ENCODE measurements at regions not wholly inside any gene's neighbourhood (a gene's known extent, or its start where the extent isn't known, plus 50 kb on each side); places are given as distances from the start of the nearest gene placed in this dataset.

DNA sequence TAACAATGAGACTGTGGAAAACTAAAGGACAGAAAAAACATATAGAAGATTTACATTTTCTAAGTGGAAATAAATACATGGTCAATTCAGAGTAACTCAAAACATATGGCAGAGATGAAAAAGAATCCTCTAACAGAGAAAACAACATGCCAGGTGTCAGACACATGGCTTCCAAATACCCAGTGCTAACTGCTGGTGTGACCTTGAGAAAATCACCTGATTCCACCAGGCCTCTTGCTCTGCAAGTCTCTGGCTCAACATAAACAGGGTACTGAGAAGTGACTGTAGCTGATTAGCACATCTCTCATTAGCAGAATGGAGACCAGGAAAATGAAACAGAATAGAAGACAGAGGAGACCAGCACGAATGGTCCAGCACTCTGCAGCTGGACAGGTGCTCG is 210.8 kb downstream of the HNMT start:
- Histone ChIP-seq H3K9me3 (peaks cover 3% of the 10 kb centered on the region; the same call in 1 of the 2 replicates), H3K4me1 (no peaks in the 10 kb centered on the region), H3K27ac (no peak overlapping the region), H3K4me3 (no peak overlapping the region), H3K4me2 (no peak overlapping the region), H3K9ac (no peak overlapping the region), H4K20me1 (no peaks in the 10 kb centered on the region), H3K27me3 (no peaks in the 10 kb centered on the region), H3K36me3 (no peaks in the 10 kb centered on the region)
- TF ChIP-seq Cebpa-rat (IDR thresholded peaks at IDR 0.05) = no peak

DNA sequence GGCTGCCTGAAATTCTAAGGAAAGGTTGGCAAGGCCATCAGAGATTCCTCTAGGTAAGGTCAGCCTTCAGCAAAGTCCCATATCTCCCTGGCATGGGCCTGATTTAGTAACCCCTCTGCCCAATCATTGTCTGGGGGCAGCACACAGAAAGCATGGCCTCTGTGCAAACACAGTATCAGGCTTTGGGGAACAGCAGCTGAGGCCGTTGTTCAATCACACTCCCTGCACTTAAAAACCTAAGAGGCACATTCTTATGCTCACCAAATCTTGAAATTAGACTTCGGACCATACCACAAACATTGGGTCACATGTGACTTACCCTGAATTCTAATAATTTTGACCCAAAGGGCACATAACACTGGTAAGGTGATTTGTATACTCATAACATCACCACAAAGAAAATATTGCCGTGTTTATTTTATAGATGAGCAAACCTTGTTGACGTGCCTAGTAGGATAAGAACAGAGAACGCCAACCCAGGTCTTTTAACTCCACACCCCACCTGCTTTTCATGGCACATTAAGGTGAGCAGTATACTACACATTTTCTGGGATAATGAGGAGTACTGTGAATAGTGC is 212.7 kb downstream of the HNMT start:
- Histone ChIP-seq H3K4me1 (no peaks in the 10 kb centered on the region), H3K9me3 (peaks cover 3% of the 10 kb centered on the region; the same call in 1 of the 2 replicates), H3K4me3 (no peak overlapping the region), H3K27ac (no peak overlapping the region), H4K20me1 (no peaks in the 10 kb centered on the region), H3K36me3 (no peaks in the 10 kb centered on the region), H3K27me3 (no peaks in the 10 kb centered on the region), H3K4me2 (no peak overlapping the region), H3K9ac (no peak overlapping the region)
- TF ChIP-seq Cebpa-rat (IDR thresholded peaks at IDR 0.05) = no peak

DNA sequence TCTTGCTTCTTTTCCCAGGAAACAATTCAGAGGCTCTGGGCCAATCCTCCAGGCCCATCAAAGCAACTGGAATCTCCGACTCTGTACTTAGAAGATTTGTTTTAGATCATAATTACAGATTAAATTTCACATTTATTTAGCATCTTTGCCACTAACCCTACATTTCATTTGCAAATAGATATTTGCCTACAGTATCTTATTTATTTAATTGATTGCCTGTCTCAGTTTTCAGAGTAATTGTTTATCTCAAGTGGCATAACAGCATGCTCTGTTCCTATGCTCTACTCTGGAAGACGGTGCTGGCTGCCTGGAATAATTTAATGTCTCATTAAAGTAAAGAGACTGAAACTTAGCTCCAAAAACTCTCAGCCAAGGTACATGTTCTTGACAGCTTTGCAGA is 213.4 kb downstream of the HNMT start:
- H3K27ac ChIP-seq = no peak overlapping the region
- no peaks in the 10 kb centered on the region for H3K27me3 ChIP-seq
- H4K20me1 ChIP-seq = no peaks in the 10 kb centered on the region
- H3K9me3 ChIP-seq = peaks cover 2% of the 10 kb centered on the region; the same call in 1 of the 2 replicates
- no peak overlapping the region for H3K4me3 ChIP-seq
- H3K4me2 ChIP-seq = no peak overlapping the region
- H3K9ac ChIP-seq = no peak overlapping the region
- no peak for TF ChIP-seq Cebpa-rat (IDR thresholded peaks at IDR 0.05)
- H3K36me3 ChIP-seq = no peaks in the 10 kb centered on the region
- no peaks in the 10 kb centered on the region for H3K4me1 ChIP-seq

DNA sequence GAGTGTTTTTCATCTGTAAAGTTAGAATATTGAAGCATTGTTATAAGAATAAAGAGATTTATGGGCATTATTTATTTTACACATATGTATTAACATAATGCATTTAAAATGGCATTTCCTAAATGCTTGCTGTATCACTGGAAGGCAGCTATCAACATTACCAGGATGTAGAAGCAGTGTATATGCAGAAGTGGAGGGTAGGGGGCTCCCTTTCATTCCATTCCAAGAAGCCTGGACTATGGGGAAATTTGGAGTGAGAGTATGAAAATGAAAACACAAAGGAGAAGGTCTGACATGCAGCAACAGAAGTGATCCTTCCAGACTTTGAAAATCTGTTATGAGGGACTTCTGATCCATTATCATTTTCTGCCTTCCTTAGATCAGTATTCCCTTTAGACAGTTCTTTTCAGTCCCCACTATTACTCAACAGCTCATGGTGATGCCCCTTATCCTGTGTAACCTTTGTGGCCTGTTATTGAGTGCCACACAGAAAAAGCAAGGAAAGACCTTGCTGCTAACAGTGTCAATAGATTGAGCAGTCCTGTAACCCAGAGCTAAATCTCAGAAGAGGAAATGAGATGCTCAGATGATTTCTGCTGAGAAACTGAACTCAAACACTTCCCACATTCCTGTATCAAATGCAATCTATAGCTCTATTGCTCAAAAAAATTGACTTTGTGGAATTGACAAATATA is 216.6 kb downstream of the HNMT start:
- no peaks in the 10 kb centered on the region for H4K20me1 ChIP-seq
- H3K36me3 ChIP-seq = no peaks in the 10 kb centered on the region
- no peaks in the 10 kb centered on the region for H3K9me3 ChIP-seq
- TF ChIP-seq Cebpa-rat (IDR thresholded peaks at IDR 0.05) = no peak
- no peak overlapping the region for H3K9ac ChIP-seq
- no peak overlapping the region for H3K27ac ChIP-seq
- H3K4me3 ChIP-seq = no peak overlapping the region
- H3K4me1 ChIP-seq = no peaks in the 10 kb centered on the region
- no peak overlapping the region for H3K4me2 ChIP-seq
- H3K27me3 ChIP-seq = no peaks in the 10 kb centered on the region

DNA sequence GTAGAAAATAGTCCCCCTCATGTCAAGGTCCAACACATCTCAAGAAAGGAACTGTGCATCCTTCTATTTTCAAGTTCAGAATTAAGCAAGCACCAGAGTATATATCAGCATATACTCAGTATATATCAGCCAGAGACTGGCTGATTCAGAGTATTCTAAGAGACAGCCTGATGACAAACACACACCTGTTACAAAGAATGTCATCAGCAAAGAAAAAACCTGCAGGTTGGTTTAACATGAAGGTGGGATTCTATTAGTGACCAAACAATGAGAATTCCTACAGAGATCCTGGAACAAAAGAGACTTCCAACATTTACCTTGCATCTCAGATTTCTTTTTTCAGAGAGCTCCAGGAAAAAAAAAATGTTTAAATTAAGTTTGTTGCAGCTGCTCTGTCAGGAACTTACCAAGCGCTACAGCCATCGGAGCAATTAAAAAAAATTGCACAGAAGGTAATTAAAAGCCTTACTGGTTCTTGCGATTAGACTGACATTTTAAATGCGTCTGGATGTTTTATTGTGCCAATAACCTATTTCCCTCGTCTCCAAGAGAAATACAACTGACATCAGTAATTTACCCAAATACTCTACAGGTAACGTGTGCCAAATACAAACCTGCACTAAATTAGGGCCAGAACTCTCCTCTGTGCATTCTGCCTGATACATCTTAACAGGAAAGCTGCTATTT is 218.1 kb downstream of the HNMT start:
- no peak for TF ChIP-seq Cebpa-rat (IDR thresholded peaks at IDR 0.05)
- H3K4me2 ChIP-seq = no peak overlapping the region
- H3K4me1 ChIP-seq = no peaks in the 10 kb centered on the region
- no peaks in the 10 kb centered on the region for H3K27me3 ChIP-seq
- no peak overlapping the region for H3K27ac ChIP-seq
- no peak overlapping the region for H3K9ac ChIP-seq
- no peaks in the 10 kb centered on the region for H3K36me3 ChIP-seq
- no peaks in the 10 kb centered on the region for H3K9me3 ChIP-seq
- H4K20me1 ChIP-seq = no peaks in the 10 kb centered on the region
- H3K4me3 ChIP-seq = no peak overlapping the region

DNA sequence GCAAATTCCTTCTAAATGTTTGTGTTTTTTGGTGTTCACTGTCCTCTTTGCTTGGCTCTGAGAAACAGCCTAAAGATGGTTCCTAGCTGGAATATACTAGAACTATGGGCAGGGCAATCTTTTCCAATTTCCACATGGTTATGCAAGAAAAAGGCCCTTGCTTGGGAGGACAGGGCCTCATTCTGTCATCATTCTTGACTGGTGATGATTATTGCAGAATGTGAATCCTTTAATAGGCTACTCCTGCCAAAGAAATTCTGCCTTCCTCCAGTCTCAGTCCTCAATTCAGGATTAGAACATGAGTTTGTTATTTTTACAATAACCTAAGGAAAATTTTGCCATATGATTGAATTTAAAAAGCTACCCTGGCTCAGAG is 218.7 kb downstream of the HNMT start:
- H3K27ac ChIP-seq = no peak overlapping the region
- no peaks in the 10 kb centered on the region for H3K9me3 ChIP-seq
- no peak overlapping the region for H3K4me3 ChIP-seq
- no peaks in the 10 kb centered on the region for H4K20me1 ChIP-seq
- no peaks in the 10 kb centered on the region for H3K27me3 ChIP-seq
- no peak for TF ChIP-seq Cebpa-rat (IDR thresholded peaks at IDR 0.05)
- H3K4me1 ChIP-seq = no peaks in the 10 kb centered on the region
- H3K36me3 ChIP-seq = no peaks in the 10 kb centered on the region
- H3K4me2 ChIP-seq = no peak overlapping the region
- no peak overlapping the region for H3K9ac ChIP-seq

DNA sequence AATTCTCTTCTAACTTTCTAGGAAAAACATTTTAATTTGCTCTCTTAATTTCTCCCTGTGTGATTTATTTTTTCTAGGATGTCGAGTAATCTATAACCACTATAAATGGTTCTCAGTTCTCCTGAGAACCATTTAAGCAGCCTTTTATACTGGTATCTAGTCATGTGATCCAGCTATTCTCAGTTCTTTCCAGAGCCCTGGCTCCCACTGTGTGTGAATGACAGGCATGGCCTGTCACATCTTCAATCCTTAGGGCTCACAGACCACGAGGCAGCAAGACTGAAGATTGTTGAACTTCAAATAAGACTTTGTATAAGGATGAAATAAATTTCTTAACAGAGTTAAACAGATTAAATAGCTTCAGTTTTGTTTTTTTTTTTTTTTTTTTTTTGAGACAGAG is 219.4 kb downstream of the HNMT start:
- no peak for TF ChIP-seq Cebpa-rat (IDR thresholded peaks at IDR 0.05)
- Histone ChIP-seq H3K4me1 (no peaks in the 10 kb centered on the region), H3K9ac (no peak overlapping the region), H4K20me1 (no peaks in the 10 kb centered on the region), H3K27ac (no peak overlapping the region), H3K4me3 (no peak overlapping the region), H3K36me3 (no peaks in the 10 kb centered on the region), H3K9me3 (no peaks in the 10 kb centered on the region), H3K27me3 (no peaks in the 10 kb centered on the region), H3K4me2 (no peak overlapping the region)

DNA sequence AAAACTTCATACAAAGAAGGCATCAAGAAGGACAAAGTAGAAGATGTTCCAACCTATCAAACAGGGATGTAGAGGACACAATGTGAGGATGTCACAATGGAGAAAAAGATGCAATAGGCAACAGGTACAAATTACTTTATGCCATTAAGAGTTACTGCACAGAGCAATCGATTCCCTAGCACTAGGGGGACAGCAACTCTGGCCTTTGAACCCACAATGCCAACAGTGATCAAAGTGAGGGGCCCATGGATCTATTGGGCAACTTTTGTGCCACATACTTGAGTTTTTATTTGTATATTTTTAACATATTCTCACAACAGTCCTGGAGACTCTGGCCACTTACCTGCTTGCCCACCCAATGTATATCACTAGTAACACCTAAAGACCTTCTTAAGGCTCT is 220.2 kb downstream of the HNMT start:
- Histone ChIP-seq H4K20me1 (no peaks in the 10 kb centered on the region), H3K9me3 (no peaks in the 10 kb centered on the region)

DNA sequence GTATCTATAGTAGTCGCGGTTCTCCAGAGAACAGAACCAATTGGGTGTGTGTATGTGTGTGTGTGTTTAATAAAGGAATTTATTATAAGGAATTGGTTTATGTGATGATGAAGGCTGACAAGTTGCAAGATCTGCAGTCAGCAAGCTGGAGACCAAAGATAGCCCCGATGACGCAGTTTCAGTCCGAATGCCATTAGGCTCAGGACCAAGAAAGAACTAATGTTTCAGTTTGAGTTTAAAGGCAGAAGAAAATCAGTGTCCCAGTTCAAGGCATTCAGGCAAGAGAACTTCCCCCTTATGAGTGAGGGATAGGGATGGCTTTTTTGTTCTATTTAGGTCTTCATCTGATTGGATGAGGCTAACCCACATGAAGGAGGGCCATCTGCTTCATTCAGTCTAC is 221.6 kb downstream of the HNMT start:
- H3K36me3 ChIP-seq = no peaks in the 10 kb centered on the region
- no peak overlapping the region for H3K4me3 ChIP-seq
- H3K4me1 ChIP-seq = no peaks in the 10 kb centered on the region
- TF ChIP-seq Cebpa-rat (IDR thresholded peaks at IDR 0.05) = no peak
- H3K27ac ChIP-seq = no peak overlapping the region
- no peak overlapping the region for H3K4me2 ChIP-seq
- H4K20me1 ChIP-seq = no peaks in the 10 kb centered on the region
- H3K9ac ChIP-seq = no peak overlapping the region
- H3K9me3 ChIP-seq = no peaks in the 10 kb centered on the region
- no peaks in the 10 kb centered on the region for H3K27me3 ChIP-seq

More for the DNA sequence above, 220.2 kb downstream of the HNMT start:
- TF ChIP-seq Cebpa-rat (IDR thresholded peaks at IDR 0.05) = no peak
- no peak overlapping the region for H3K27ac ChIP-seq
- no peaks in the 10 kb centered on the region for H3K36me3 ChIP-seq
- H3K4me2 ChIP-seq = no peak overlapping the region
- H3K4me3 ChIP-seq = no peak overlapping the region
- no peaks in the 10 kb centered on the region for H3K4me1 ChIP-seq
- H3K27me3 ChIP-seq = no peaks in the 10 kb centered on the region
- H3K9ac ChIP-seq = no peak overlapping the region

DNA sequence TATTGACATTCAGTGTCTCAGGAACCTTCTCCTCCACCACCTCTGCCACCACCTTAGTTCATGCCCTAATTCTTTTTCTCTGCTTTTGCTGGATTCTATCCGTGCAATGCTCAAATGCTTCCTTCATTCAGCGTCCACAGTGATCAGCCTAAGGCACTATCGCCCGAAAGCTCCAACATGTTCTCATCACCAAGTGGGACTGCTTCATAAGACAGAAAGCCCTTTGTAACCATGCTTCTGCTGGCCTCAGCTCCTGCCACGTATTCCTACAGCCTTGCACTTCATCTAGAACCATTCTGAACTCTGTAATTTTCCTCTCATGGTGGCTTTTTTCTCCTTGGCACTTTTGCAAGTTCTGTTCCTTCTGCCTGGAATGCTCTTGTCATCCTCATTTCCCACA is 222.9 kb downstream of the HNMT start:
- H3K9ac ChIP-seq = no peak overlapping the region
- H3K27ac ChIP-seq = no peak overlapping the region
- no peaks in the 10 kb centered on the region for H3K36me3 ChIP-seq
- no peaks in the 10 kb centered on the region for H4K20me1 ChIP-seq
- TF ChIP-seq Cebpa-rat (IDR thresholded peaks at IDR 0.05) = no peak
- H3K27me3 ChIP-seq = no peaks in the 10 kb centered on the region
- no peaks in the 10 kb centered on the region for H3K9me3 ChIP-seq
- no peaks in the 10 kb centered on the region for H3K4me1 ChIP-seq
- no peak overlapping the region for H3K4me2 ChIP-seq
- no peak overlapping the region for H3K4me3 ChIP-seq

Data from BLaER1 (cell line).